AG04449 (cell line): ENCODE measurements at regions not wholly inside any gene's neighbourhood (a gene's known extent, or its start where the extent isn't known, plus 50 kb on each side); places are given as distances from the start of the nearest gene placed in this dataset.

Experiments used
- CTCF ChIA-PET: fragments of 350-600 bp; formaldehyde crosslinking; extraction: SDS; loops from one replicate; lab custom pipeline; 2021; ENCODE audit warnings: antibody characterized with exemption; lab: Yijun Ruan, JAX
- POLR2A ChIA-PET: fragments of 400-600, 350-600 bp; formaldehyde crosslinking; extraction: SDS; loops from one replicate; lab custom pipeline; 2020; ENCODE audit warnings: antibody characterized with exemption, inconsistent platforms; lab: Yijun Ruan, JAX
- DNase-seq: peaks from one replicate; pipeline ENCODE4 v3.0.0-alpha.2; 2010; ENCODE audit warnings: low read depth, low spot score
- H3K4me3 ChIP-seq: 2 replicates; pipeline ENCODE4 v1.5.1; 2011; ENCODE audit warnings: low read depth, mild to moderate bottlenecking, control low read depth, low read length
- TF ChIP-seq, protein P1 (sequence below): IDR thresholded peaks from one replicate; pipeline ENCODE4 v1.5.1; 2011; ENCODE audit warnings: mild to moderate bottlenecking, moderate library complexity, low read length, control low read depth, inconsistent platforms; ENCODE audit not compliant: insufficient read depth; ENCODE audit errors: missing control alignments

DNA sequence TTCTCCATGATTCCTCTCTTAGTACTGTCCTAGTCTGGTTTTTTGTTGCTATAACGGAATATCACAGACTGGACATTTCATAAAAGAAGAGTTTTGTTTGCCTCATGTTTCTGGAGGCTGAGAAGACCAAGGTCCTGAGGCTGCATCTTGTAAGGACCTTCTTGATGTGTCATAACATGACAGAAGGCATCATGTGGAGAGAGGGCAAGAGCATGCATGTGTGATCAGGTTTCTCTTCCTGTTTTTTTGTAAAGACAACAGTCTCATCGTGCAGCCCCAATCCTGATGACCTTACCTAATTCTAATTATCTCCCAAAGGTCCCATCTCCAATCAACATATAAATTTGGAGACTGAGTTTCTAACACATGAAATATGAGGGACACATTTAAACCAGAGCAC lies 108.4 kb downstream of the MSX2 start:
- no peak overlapping the region for H3K4me3 ChIP-seq
- CTCF ChIA-PET, result no interaction called here
- DNase-seq, result no peak
- POLR2A ChIA-PET, result no interaction called here
- TF ChIP-seq, protein P1, sequence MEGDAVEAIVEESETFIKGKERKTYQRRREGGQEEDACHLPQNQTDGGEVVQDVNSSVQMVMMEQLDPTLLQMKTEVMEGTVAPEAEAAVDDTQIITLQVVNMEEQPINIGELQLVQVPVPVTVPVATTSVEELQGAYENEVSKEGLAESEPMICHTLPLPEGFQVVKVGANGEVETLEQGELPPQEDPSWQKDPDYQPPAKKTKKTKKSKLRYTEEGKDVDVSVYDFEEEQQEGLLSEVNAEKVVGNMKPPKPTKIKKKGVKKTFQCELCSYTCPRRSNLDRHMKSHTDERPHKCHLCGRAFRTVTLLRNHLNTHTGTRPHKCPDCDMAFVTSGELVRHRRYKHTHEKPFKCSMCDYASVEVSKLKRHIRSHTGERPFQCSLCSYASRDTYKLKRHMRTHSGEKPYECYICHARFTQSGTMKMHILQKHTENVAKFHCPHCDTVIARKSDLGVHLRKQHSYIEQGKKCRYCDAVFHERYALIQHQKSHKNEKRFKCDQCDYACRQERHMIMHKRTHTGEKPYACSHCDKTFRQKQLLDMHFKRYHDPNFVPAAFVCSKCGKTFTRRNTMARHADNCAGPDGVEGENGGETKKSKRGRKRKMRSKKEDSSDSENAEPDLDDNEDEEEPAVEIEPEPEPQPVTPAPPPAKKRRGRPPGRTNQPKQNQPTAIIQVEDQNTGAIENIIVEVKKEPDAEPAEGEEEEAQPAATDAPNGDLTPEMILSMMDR, result no peak

DNA sequence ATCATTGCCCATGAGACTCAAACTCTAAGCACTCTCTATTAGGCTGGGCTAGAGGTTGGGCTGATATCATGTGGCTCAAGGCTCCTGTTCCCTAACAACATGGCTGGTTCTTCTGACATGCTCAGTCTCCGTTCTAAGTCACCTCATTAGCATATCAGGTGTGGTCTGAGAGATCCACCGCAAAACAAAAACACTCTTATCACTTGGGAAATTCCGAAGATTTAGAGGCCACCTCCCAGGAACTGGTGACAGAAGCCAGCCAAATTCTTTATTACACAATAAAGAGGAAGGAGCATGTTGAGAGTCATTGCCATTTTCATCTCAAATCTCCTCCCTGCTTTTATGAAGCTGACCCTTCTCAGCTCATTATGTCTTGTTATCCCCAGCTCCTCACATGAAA lies 107.6 kb downstream of the MSX2 start:
- no peak for DNase-seq
- ChIA-PET POLR2A (no interaction called here), CTCF (no interaction called here)
- H3K4me3 ChIP-seq, result no peak overlapping the region
- TF ChIP-seq, protein P1, result no peak

DNA sequence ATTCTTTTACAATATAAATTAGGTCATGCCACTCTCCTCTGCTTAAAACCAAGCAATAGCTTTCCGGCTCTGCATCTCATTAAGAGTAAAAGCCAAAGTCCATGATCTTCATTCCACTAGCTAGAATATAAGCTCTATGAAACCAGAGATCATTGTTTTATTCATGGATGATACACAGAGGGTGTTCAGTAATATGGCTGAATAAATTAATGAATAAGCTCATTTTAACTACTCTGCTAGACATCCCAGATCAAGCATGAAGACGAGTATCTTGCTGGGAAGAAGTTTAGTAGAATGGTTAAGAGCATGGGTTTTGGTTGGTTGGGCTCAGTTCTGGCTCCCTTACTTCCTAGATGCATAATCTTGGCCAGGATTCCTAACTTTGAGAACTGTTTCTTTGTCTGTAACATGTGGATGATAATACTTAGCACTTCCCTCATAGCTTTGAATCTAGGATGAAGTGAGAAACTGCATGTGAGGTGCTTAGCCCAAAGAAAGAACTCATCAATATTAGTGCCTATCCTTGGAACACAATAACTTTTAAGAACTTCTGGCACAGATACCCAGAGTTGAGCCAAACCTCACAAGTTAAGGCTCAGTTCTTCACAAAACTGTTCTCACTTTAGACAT lies 106.8 kb downstream of the MSX2 start:
- DNase-seq, result no peak
- TF ChIP-seq, protein P1, result no peak
- no peak overlapping the region for H3K4me3 ChIP-seq
- POLR2A ChIA-PET, result no interaction called here
- CTCF ChIA-PET, result interaction anchor here (0.8 kb wide), 1 partner anchor 36 kb away, joined by 3 read pairs; no protein-coding TSS in a partner anchor

DNA sequence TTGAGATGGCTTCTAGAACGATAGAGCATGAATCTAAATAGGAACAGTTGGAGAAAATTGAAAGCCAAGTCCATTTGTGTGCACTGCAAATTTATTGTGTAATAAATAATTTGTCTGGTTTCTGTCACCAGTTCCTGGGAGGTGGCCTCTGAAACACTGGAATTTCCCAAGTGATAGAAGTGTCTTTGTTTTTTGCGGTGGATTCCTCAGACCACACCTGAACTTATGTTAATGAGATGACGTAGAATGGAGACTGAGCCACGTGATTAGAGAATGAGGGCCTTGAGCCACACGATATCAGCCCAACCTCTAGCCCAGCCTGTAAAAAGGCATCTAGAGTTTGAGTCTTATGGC lies 105.1 kb downstream of the MSX2 start:
- no peak for DNase-seq
- TF ChIP-seq, protein P1, result no peak
- ChIA-PET POLR2A (no interaction called here), CTCF (no interaction called here)
- H3K4me3 ChIP-seq, result no peak overlapping the region

DNA sequence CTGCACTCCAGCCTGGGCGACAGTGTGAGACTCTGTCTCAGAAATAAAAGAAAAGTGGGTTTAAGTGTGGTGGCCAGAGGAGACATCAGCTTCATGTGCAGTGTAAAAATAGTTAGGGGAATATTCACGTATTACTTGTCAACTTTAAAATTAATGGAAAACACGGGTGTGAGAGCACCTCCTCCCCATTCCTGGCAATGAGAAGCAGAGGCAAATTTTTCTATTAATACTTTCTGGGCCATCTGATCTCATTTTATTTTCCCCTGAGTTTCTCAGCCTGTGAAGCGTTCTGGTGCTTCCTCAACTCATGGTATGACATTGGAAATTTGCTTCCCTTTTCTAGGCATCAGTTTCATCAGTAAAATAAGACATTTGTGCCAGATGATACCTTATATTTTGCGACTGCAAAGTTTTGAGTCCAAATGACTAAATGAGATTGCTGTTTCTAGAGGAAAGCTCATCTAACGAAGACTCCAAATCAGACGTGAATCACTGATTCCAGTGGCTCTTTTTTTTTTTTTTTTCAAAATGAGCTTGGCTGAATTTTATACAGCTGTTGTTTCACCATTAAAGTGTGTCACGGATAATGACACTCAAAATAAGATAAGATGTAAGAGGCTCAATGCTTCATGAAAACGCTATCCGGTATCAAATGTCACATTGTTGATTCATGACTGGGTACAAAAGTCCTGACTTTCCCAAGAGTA lies 104.6 kb downstream of the MSX2 start:
- CTCF ChIA-PET, result no interaction called here
- TF ChIP-seq, protein P1, result no peak
- no peak overlapping the region for H3K4me3 ChIP-seq
- no peak for DNase-seq
- POLR2A ChIA-PET, result no interaction called here

DNA sequence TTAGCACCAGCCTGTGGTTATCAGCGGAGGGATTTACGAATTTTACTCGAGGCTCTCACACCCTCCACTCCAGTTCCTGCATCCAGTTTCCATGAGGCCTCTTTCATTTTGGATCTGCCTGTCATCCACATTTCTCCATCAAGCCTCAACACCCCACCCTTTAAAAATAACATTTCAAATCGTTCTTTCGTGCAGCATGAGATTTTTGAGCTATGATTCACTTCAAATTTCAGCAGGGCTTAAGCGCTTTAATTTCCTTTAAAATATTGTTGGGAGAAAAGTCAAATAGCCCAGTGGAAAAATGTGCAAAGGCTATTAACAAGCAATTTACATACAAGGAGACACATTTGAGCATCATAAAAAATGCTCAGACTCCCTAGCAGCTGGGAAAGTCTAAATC lies 103.2 kb downstream of the MSX2 start:
- POLR2A ChIA-PET, result no interaction called here
- no peak overlapping the region for H3K4me3 ChIP-seq
- peak; percentile 12 for DNase-seq
- TF ChIP-seq, protein P1, result no peak
- CTCF ChIA-PET, result no interaction called here
